HG03565 (cell line): ENCODE measurements at regions not wholly inside any gene's neighbourhood (a gene's known extent, or its start where the extent isn't known, plus 50 kb on each side); places are given as distances from the start of the nearest gene placed in this dataset.

Experiments
- ATAC-seq: cut with Tn5 transposase; IDR thresholded peaks from one replicate; pipeline ENCODE4 v1.9.1; 2021; ENCODE audit warnings: mild to moderate bottlenecking, moderate library complexity; ENCODE audit not compliant: unreplicated experiment

DNA sequence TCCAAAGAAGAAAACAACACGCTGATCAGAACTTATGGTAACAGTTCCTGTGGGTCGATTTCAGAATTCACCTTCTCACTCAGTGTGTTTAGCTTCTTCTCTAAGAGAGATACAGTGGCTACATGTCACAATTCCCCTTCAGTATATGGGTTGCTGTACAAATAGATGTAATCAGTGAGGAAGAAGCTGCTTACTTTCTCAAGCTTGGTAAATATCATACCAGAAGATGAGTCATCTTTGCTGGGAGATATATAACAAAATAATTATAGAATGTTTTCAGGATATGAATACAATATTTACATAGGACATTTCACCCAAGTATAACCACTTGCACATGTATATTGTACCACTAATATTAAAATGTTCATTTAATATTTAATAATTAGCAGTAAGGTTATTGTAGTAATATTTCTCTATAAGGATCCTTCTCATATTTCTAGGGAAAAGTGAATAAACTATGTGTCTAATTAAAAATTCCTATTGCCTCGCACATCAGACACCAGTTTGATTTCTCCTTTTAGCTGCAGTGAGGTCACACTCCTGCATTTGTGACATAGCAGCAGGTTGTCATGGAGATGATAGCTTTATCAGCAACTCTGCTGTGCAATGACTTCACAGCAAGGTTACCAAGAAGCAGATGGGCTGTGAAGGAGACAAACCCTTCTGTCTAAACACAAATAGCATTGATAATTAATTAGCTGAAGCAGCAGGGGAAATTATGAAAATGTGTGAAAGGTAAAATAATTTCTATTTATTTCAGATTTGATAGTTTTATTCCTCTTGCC is 211.4 kb downstream of the TUSC7 start:
- ATAC-seq = no peak

DNA sequence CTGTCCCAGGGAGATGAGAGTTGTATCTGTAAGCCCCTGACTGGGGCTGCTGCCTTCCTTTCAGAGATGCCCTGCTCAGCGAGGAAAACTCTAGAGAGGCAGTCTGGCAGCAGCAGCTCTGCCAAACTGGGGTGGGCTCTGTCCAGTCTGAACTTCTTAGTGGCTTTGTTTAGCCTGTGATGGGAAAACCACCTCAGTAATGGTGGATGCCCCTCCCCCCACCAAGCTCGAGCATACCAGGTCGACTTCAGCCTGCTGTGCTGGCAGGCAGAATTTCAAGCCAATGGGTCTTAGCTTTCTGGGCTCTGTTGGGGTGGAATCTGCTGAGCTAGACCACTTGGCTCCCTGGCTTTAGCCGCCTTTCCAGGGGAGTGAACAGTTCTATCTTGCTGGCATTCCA is 218.3 kb downstream of the TUSC7 start:
- no peak for ATAC-seq

DNA sequence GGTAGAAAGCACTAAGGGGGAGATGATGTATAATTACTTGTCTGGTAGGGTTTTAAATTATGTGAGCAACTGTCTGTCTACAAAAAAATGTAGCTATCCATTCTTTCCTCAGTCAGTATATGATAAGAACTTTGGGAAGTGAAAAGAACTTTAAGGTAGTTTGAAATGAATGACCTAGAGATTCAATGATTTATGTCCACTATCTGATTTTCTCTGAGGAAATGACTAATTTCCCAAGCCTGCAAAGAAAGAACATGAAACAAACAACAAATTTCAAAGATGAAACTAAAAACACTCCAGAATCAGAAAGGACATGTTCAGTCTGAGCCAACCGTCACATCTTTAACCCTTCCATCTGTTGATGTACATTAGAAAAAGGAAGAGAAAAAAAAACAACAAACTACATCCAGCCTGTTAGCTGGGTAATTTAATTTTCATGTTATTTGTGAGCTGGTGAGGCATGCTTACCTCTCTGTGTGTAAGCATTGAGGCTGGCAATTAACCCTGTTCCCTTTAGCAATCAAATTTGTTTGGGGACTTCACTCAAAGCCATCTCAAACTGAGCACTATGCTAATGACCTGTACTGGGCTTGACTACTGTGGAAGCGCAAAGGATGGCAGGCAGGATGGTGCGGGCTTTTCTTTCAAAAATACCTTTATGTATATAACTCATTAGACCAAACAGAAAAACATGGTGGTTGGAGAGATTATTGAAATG is 220.1 kb downstream of the TUSC7 start:
- no peak for ATAC-seq

DNA sequence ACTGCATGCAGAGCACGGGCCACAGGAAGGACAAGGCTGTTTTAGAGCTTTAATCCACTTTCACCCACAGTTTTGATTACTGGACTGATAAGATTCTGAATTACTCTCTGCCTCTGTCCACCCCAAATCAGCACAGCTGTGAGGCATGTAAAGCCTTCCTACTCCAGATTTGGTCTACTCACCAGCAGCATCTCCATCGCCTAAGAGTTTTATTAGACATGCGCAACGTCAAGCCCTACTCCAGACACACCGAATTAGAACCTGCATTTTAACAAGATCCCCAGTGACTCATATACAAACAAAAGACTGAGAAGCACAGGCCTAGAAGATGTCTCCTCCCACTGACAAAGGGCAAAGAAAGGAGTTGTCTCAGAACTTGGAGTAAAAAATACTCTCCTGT is 221.2 kb downstream of the TUSC7 start:
- ATAC-seq = no peak

DNA sequence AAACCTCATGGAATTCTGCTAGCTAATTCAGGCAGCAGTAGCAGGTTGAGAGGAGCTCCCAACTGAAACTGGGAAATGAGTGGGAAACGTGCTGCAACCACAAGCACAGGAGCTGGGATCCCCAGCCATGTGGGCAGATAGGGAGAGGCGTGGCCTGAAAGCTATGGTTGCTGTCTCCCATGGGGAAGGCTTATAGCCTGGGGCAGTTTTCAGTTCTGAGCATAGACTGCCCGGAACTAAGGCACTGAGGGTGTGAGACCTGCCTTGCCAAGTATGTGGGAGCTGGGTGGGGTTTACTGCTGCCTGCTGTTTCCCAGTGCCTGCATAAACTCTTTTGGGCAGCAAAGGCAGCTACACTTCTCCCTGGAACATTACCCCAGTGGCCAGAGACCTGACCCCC is 229.5 kb downstream of the TUSC7 start:
- ATAC-seq = no peak

DNA sequence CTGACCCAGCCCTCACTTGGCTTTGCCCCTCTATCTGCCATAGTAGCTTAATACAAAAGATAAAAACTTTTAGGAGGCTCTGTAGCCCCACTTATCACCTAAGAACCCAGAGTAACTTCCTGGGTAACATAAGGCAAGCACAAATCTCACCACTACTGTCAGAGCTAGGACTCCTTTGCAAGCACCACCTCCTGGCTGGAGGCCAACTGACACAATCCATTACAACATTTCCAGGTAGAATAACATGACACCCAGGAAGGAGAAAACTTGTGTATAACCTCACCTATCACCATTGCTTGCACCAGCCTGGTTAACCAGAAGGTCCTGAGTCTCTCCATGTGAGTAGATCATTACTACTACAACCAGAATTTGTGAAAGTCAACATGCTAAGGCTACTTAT is 230.0 kb downstream of the TUSC7 start:
- no peak for ATAC-seq

DNA sequence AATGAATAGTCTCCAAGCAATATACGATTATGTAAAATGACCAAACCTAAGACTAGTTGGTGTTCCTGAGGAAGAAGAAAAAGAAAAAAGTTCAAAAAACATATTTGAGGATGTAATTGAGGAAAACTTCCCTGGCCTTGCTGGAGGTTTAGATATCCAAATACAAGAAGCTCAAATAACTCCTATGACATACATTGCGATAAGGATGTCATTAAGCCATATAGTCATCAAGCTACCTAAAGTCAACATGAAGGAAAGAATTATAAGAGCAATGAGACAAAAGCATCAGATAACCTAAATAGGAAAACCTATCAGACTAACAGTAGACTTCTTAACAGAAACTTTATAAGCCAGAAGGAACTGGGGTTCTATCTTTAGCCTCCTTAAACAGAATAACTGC is 231.1 kb downstream of the TUSC7 start:
- no peak for ATAC-seq

DNA sequence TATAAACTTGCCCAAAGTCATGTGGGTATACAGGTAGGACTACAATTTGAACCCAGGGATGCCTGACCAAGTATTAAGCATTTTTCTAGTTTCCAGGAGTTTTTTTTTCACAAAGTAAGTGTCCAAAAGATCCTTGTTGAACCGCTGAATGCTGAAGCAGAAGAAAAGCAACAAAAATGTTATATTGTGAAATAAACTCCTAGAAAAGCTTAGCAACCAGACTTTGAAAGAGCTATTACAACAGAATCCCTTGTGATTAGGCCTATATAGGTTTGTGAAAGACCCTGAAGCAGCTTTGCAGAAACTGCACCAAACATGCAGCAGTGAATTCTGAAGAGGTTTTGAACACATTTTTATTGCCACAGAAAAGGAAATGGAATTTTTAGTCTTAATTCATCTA is 236.8 kb downstream of the TUSC7 start:
- no peak for ATAC-seq

DNA sequence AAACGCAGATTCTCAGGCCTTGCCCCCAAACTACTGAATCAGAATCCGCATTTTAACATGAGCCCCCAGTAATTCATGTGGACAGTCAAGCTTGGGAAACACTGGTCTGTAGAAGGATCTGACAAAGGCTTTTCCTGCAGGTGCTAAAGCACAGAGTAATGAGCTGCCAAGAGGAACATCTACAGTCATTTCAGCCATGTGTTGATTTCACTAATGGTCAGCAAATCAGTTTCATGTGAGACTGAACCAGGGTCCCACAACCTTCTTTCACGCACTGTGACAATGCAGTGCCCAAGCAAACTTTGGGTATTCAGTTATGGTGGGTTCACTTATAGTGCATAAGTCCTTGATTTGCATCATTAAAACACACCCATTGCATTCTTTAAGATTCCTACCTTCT is 237.6 kb downstream of the TUSC7 start:
- no peak for ATAC-seq

DNA sequence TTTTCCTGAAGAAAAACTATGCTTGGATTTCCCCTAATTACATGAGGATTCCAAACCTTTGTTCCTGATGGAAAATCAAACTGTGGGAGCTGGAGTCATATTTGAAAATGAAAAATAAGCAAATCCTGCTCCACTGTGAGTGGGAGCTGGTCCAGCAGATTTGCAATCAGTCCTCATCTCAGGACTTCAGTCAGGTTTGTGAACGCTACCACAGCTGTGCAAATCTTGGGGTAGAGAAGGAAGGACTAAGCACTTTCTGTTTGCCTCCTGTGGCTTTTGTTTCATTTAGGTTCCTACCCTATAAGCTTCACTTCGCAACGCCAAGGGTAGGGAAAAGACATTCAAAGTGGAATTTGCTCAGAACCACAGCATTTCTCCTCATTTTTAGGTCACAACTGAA is 238.2 kb downstream of the TUSC7 start:
- ATAC-seq = no peak

DNA sequence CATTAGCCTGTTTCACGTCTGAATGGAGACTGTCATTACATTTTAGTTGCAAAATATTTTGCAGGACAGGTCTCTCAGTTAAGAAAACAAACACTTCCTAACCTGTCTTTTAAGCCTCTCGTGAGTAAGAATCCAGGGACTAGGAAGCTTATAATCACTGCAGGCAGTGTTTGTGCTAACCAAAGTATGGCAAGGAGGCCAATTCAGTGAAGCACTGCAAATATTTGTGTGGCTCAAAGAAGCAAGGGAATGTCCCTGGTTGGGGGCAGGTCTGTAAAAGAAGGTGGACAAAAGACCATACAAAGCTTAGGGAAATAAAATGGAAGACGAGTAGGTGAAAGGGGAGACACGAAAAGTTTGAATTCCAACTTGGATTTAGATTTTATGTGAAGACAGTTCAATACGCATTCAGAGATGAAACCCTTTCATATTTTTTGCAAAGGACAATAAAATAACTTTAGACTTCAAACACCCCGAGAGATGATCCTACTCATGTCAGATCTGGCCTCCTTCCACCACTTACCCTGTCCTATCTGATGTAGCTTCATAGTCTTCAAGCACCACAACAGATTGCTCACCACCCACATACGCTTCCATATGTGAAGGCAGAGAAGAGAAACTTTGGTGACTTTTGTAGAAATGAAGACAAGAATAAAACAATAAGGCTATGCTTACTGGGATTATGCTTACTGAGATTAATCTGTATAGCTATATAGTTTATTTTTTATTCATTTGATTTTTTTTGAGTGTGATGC is 240.9 kb downstream of the TUSC7 start:
- ATAC-seq = no peak

DNA sequence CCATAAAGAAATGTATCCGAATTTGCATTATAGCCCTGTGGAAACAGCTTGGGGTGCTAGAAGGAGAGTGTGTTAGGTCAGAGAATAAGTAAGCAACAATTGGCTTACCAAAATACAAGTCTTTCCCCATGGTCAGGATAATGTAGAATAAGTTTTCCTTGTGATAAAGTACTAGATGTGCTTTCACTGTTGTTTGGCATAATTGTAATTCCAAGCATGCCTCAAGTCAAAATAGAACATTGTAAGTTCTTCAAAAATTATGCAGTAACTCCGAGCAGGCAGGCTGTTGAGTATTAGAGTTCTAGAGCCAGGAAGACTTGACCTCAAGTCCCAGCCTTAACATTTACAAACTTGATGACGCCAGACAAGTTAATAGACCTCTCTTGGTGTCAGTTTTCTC is 242.0 kb downstream of the TUSC7 start:
- no peak for ATAC-seq

DNA sequence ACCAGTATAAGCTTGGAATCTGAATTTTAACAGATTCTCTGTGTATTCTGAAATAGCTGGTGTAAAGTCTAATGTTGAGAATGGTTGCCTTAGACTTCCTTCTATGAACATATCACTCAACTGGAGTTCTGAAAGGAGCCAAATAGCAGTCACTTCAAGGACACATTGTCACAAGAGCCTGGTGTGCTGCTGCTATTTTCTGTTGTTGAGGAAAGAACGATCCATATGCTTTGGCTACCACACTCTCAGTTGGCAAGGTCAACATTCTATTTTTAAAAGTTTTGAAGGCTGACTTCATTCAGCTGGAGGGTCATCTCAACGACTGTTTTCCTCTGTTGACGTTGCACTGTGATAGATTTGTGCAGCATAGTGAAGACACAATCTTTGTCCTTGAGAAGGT is 248.7 kb downstream of the TUSC7 start:
- no peak for ATAC-seq

DNA sequence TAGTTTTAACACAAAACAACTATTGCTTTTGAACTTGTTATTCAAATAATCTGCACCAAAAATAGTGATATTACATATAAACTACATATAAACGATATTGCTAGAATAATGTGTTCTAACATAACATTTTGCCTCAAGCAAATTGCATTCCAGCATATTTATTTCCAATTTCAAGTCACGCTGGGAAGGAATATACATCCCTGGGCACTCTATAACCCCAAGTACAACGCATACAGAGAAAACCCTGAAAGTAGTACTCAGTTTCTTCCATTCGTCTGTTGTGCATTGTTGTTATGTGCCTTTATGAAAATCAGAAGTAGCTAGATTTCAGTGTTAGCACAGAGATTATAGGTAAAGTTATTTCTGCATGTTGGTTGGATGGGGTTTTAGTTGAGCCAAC is 251.5 kb downstream of the TUSC7 start:
- ATAC-seq = no peak

DNA sequence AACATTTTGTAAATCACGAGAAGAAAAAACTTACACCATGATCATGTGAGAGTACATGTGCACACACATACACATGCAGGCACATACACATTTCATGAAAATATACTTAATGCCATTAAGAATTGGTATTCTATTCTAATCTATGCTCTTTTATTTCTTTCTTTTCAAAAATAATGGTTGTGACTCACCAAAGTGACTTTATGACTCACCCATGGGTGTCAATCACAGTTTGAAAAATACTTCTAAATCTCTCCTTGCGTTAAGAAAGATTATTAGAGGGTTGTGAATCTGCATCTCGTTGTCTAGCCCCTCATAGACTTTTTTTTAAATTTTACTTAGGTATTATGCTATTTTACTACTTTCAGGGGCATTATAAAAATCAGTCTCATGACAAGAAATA is 254.2 kb downstream of the TUSC7 start:
- ATAC-seq = no peak

DNA sequence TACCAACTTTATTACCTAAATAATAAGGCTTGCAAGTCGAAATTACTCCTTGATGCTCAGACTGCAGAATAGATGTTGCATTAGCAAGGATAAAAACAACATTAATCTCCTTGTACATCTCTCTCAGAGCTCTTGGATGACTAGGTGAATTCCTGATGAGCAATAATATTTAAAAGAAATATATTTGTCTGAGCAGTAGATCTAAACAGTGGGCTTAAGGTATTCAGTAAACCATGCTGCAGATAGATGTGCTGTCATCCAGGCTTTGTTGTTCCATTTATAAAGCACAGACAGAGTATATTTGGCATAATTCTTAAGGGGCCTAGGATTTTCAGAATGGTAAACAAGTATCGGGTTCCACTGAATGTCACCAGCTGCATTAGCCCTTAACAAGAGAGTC is 257.1 kb downstream of the TUSC7 start:
- no peak for ATAC-seq

DNA sequence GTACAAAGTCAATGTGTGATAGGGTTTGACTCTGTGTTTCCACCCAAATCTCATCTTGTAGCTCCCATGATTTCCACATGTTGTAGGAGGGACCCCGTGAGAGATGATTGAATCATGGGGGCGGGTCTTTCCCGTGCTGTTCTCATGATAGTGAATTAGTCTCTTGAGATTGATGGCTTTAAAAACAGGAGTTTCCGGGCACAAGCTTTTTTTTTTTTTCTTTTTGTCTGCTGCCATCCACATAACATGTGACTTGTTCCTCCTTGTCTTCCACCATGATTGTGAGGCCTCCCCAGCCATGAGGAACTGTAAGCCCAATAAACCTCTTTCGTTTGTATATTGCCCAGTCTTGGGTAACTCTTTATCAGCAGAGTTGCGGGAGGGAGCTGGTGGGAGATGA is 259.6 kb downstream of the TUSC7 start:
- no peak for ATAC-seq

DNA sequence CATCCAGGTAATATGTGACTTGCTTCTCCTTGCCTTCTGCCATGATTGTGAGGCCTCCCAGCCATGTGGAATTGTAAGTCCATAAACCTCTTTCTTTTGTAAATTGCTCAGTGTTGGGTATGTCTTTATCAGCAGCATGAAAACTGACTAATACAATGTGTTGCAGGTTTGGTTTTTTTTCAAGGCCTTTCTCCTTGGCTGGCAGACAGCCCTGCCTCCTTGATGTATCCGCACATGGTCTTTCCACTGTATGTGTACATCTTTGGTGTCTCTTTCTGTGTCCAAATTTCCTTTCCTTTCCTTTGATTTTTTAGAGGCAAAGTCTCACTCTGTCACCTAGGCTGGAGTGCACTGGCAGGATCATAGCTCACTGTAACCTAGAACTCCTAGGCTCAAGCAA is 260.1 kb downstream of the TUSC7 start:
- no peak for ATAC-seq

DNA sequence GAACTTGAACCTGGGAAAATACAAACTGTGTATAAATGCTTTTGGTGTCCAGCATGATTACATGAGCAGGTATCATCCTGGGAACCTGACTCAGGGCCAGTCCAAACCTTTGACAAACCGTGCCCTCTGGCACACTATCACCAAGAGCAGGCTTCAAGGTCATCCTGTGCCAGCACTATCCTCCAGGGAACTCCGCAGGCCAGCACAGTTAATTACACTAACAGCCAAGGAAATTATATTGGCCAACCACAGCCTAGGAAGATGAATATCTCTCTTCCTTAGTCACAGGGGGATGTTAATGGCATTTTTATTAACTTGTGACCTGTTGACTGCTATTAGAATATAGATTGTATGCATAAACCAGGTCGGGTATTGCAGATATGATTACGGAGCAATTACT is 262.0 kb downstream of the TUSC7 start:
- no peak for ATAC-seq

DNA sequence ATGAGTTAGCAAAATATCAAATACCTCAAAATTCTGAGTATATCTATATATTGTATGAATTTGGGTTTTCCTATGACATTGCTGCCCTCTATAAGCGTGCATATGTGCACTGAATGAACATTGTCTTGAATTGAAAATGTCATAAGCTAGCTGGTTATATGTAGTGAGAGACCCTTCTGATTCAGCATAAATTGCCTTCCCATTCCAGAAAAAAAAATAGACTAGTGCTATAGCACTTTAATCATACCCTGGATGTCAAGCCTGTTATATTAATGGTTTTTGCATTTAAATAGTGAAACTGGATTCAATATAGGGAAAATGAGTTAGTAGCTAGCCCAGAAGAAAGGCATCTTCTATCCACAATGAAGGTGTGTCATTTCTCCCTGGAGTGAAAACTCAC is 265.1 kb downstream of the TUSC7 start:
- no peak for ATAC-seq

DNA sequence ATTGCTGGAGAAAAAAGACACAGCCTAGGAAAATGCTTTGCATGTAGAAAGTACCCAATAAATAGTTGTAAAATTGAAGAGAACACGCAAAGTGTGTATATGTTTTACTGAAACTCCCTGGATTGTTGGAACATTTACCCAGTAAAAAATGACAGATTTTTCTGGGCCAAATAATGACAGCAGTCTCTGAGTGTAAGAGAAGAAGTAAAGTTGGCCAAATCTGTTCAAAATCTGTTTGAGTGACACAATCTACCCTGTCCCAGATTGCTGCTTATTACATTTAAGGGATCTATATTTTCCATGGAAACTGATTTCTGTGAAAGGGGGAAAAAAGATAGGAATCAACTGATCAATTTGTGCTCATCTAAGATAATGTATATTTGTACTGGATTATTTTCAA is 267.9 kb downstream of the TUSC7 start:
- ATAC-seq = no peak

DNA sequence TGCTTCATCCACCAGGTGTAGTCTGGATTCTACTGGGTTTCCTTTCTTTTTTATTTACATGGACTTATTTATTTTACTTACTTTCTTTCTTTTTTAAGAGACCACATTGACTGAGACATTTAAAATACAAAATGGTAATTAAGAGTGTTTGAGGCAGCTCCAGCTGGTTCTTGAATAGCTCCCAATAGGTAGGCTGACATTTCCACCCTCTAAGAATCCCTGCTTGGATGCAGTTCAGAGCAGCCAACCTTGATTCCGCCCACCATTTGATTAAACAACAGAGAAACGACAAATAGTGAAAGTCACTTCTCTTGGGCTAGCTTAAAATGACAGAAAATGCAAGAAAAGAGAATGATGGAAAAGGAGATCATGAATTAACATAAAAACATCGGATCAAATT is 270.5 kb downstream of the TUSC7 start:
- ATAC-seq = no peak
